CD4-positive, alpha-beta T cell (primary cell): ENCODE measurements at regions not wholly inside any gene's neighbourhood (a gene's known extent, or its start where the extent isn't known, plus 50 kb on each side); places are given as distances from the start of the nearest gene placed in this dataset.

ENCODE experiments used
- ATAC-seq: fragments of 200-7000 bp; cut with Tn5 transposase; one replicate; pipeline ENCODE4 v1.10.0; 2022; ENCODE audit warnings: mild to moderate bottlenecking; ENCODE audit not compliant: poor library complexity
- CTCF ChIA-PET: fragments of 350-600 bp; sonication (Branson Sonifier 250); formaldehyde crosslinking; loops from one replicate; lab custom pipeline; 2021; ENCODE audit warnings: antibody characterized with exemption, inconsistent platforms; lab: Charles Lee
- POLR2A ChIA-PET: fragments of 350-600 bp; sonication (Branson Sonifier 250); formaldehyde crosslinking; loops from one replicate; lab custom pipeline; 2021; ENCODE audit warnings: antibody characterized with exemption, inconsistent platforms; lab: Charles Lee
- DNase-seq, 14 experiments: peaks; one replicate each; pipeline ENCODE4 v3.0.0-alpha.2; 2013 to 2020; ENCODE audit warnings: mixed read lengths in 2 of 14
- H3K27ac ChIP-seq, 2 donors: one replicate each; pipeline versions ENCODE4 v1.5.1 to v1.7.0; 2013; ENCODE audit warnings: low read length in 2 of 2, low read depth in 1 of 2, mild to moderate bottlenecking in 1 of 2
- H3K27me3 ChIP-seq, 2 experiments: 1 replicate in 1 of 2; 2 replicates in 1 of 2; pipeline versions ENCODE4 v1.6.1 to v1.7.0; 2013; ENCODE audit warnings: low read length in 2 of 2, control low read depth in 1 of 2, mild to moderate bottlenecking in 1 of 2, moderate library complexity in 1 of 2; ENCODE audit not compliant: insufficient read depth in 2 of 2, control insufficient read depth in 1 of 2
- H3K36me3 ChIP-seq: one replicate; pipeline ENCODE4 v1.6.1; 2013; ENCODE audit warnings: low read length, control low read depth; ENCODE audit not compliant: insufficient read depth
- H3K4me1 ChIP-seq: one replicate; pipeline ENCODE4 v1.6.1; 2013; ENCODE audit warnings: low read length, control low read depth; ENCODE audit not compliant: insufficient read depth
- H3K4me3 ChIP-seq: one replicate; pipeline ENCODE4 v1.5.1; 2013; ENCODE audit warnings: mild to moderate bottlenecking, low read length, moderate library complexity
- H3K9me3 ChIP-seq, 2 experiments: 1 replicate in 1 of 2; 2 replicates in 1 of 2; pipeline versions ENCODE4 v1.6.1 to v1.7.0; 2013; ENCODE audit warnings: low read length in 2 of 2, mild to moderate bottlenecking in 2 of 2, control low read depth in 1 of 2, moderate library complexity in 1 of 2; ENCODE audit not compliant: control insufficient read depth in 1 of 2, insufficient read depth in 1 of 2
- H3K27ac Mint-ChIP-seq: one replicate; pipeline ENCODE4 v1.8.0; 2020; ENCODE audit warnings: mixed read lengths
- H3K27me3 Mint-ChIP-seq: one replicate; pipeline ENCODE4 v1.8.0; 2021; ENCODE audit warnings: mixed read lengths
- H3K36me3 Mint-ChIP-seq: one replicate; pipeline ENCODE4 v1.8.0; 2021; ENCODE audit warnings: low read depth, mixed read lengths
- H3K4me1 Mint-ChIP-seq: one replicate; pipeline ENCODE4 v1.8.0; 2021; ENCODE audit warnings: low read depth, mixed read lengths
- H3K4me3 Mint-ChIP-seq: one replicate; pipeline ENCODE4 v1.8.0; 2020; ENCODE audit warnings: mild to moderate bottlenecking, mixed read lengths
- H3K9me3 Mint-ChIP-seq: one replicate; pipeline ENCODE4 v1.8.0; 2020; ENCODE audit warnings: mixed read lengths
- intact Hi-C, 2 experiments: fragments of 100-400 bp; cut with DNase I in 1 of 2; cut with micrococcal nuclease in 1 of 2; formaldehyde crosslinking; loops; one replicate each; pipeline versions ENCODE4 v1.15.1 to v1.9.0; 2023 to 2025; cut with DNase I, micrococcal nuclease
- TF ChIP-seq, protein P1 (sequence below): fragments of 200-600 bp; IDR thresholded peaks from one replicate; pipeline ENCODE4 v1.8.0; 2022; ENCODE audit warnings: antibody characterized with exemption, mild to moderate bottlenecking

DNA sequence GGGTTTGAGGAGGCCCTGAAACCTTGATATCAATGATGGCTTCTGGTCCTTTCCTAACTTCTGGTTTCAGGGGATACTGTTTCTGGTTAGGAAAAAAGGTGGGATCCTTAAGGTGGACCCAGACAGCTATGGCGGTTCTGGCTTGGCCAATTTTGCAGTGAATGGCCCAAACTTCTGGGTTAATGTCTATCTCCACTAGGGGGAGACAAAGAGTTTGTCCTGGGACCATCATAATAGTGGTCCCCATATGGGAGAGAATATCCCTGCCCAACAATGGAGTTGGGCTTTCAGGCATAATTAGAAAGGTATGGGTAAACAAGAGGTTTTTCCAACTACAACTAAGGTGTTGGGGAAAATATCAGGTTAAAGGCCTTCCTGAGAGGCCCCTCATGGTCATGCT is 273.5 kb downstream of the CALCRL start:
- Mint-ChIP-seq H3K36me3 (no peaks in the 10 kb centered on the region), H3K9me3 (no peaks in the 10 kb centered on the region), H3K27me3 (no peaks in the 10 kb centered on the region), H3K27ac (no peak overlapping the region), H3K4me3 (no peak overlapping the region), H3K4me1 (no peaks in the 10 kb centered on the region)
- Histone ChIP-seq H3K36me3 (no peaks in the 10 kb centered on the region), H3K27me3 (no peaks in the 10 kb centered on the region), H3K27ac (no peak overlapping the region), H3K4me1 (no peaks in the 10 kb centered on the region), H3K9me3 (peaks cover 0 to 4% of the 10 kb centered on the region in 2 experiments), H3K4me3 (no peak overlapping the region)
- CTCF ChIA-PET, result interaction anchor here (1.2 kb wide), 1 partner anchor 12 kb away, joined by 3 read pairs; no protein-coding TSS in a partner anchor
- POLR2A ChIA-PET, result no interaction called here
- ATAC-seq (no peak), DNase-seq (no peak)
- TF ChIP-seq, protein P1, sequence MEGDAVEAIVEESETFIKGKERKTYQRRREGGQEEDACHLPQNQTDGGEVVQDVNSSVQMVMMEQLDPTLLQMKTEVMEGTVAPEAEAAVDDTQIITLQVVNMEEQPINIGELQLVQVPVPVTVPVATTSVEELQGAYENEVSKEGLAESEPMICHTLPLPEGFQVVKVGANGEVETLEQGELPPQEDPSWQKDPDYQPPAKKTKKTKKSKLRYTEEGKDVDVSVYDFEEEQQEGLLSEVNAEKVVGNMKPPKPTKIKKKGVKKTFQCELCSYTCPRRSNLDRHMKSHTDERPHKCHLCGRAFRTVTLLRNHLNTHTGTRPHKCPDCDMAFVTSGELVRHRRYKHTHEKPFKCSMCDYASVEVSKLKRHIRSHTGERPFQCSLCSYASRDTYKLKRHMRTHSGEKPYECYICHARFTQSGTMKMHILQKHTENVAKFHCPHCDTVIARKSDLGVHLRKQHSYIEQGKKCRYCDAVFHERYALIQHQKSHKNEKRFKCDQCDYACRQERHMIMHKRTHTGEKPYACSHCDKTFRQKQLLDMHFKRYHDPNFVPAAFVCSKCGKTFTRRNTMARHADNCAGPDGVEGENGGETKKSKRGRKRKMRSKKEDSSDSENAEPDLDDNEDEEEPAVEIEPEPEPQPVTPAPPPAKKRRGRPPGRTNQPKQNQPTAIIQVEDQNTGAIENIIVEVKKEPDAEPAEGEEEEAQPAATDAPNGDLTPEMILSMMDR, result no peak
- intact Hi-C loops, result no loop called here

DNA sequence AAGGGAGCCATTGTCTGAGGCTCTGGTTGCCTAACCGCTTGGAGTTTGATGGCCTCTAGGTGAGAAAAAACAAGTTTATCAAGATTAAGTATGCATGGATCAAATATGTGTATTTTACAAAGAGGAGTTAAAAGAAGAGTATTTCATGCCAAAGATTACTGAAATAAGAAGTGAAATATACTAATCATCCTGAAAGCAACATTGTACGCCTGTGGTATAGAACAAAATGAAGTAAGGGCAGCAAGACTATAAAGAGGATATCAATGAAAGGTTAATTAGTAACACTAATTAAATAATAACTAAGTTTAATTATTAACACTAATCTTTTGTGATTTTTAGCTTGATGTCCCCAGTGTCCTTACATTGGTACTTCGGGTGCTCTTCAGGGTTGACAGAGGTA is 276.7 kb downstream of the CALCRL start:
- intact Hi-C loops, result no loop called here
- TF ChIP-seq, protein P1, result no peak
- ATAC-seq, result no peak
- Mint-ChIP-seq H3K9me3 (no peaks in the 10 kb centered on the region), H3K4me3 (no peak overlapping the region), H3K27me3 (no peaks in the 10 kb centered on the region), H3K36me3 (no peaks in the 10 kb centered on the region), H3K27ac (no peak overlapping the region), H3K4me1 (no peaks in the 10 kb centered on the region)
- no peaks in the 10 kb centered on the region for H3K27me3 ChIP-seq
- no peaks in the 10 kb centered on the region for H3K36me3 ChIP-seq
- no peaks in the 10 kb centered on the region for H3K4me1 ChIP-seq
- no peak overlapping the region for H3K27ac ChIP-seq
- no peak overlapping the region for H3K4me3 ChIP-seq
- DNase-seq, result no peak
- POLR2A ChIA-PET, result no interaction called here
- CTCF ChIA-PET, result no interaction called here
- no peaks in the 10 kb centered on the region for H3K9me3 ChIP-seq

DNA sequence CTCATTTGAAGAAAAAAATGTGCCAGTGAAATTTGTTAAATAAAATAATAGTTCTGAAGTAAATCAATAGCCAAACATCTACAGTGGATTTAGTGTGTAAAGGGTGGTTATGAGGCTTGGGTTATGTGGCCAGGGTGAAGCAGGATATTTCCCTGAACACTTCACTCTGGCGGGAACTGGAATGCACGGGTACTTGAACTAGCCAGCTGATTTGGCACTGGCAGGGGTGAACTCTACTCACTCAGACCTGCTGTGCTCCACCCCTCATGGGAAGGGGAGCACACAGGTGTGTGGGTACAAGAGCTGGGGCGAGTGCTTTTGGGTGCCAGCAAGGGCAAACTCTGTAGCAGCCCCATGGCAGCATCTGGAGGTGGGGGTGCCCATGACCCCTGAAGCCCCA is 278.2 kb downstream of the CALCRL start:
- H3K4me3 ChIP-seq, result no peak overlapping the region
- H3K27me3 Mint-ChIP-seq, result no peaks in the 10 kb centered on the region
- no peaks in the 10 kb centered on the region for H3K9me3 ChIP-seq
- DNase-seq (no peak), ATAC-seq (no peak)
- ChIA-PET CTCF (no interaction called here), POLR2A (no interaction called here)
- no peaks in the 10 kb centered on the region for H3K4me1 Mint-ChIP-seq
- no peak overlapping the region for H3K27ac ChIP-seq
- no peaks in the 10 kb centered on the region for H3K9me3 Mint-ChIP-seq
- intact Hi-C loops, result no loop called here
- no peak overlapping the region for H3K27ac Mint-ChIP-seq
- H3K4me1 ChIP-seq, result no peaks in the 10 kb centered on the region
- H3K36me3 ChIP-seq, result no peaks in the 10 kb centered on the region
- H3K4me3 Mint-ChIP-seq, result no peak overlapping the region
- no peaks in the 10 kb centered on the region for H3K27me3 ChIP-seq
- TF ChIP-seq, protein P1, result no peak
- H3K36me3 Mint-ChIP-seq, result no peaks in the 10 kb centered on the region
